Osteocyte (in vitro differentiated cells): ENCODE measurements at regions not wholly inside any gene's neighbourhood (a gene's known extent, or its start where the extent isn't known, plus 50 kb on each side); places are given as distances from the start of the nearest gene placed in this dataset.

Experiments
- DNase-seq: peaks from one replicate; pipeline ENCODE4 v3.0.0; 2021; ENCODE audit warnings: mixed read lengths; ENCODE audit not compliant: unreplicated experiment; ENCODE audit errors: extremely low spot score
- H3K27ac Mint-ChIP-seq: one replicate; pipeline ENCODE4 v1.8.0; 2021; ENCODE audit warnings: mild to moderate bottlenecking, mixed read lengths; ENCODE audit not compliant: unreplicated experiment
- H3K27me3 Mint-ChIP-seq: one replicate; pipeline ENCODE4 v1.8.0; 2021; ENCODE audit warnings: mixed read lengths; ENCODE audit not compliant: unreplicated experiment
- H3K36me3 Mint-ChIP-seq: one replicate; pipeline ENCODE4 v1.8.0; 2021; ENCODE audit warnings: mixed read lengths; ENCODE audit not compliant: unreplicated experiment
- H3K4me1 Mint-ChIP-seq: one replicate; pipeline ENCODE4 v1.8.0; 2021; ENCODE audit warnings: mixed read lengths; ENCODE audit not compliant: unreplicated experiment
- H3K4me3 Mint-ChIP-seq: one replicate; pipeline ENCODE4 v1.8.0; 2021; ENCODE audit warnings: mild to moderate bottlenecking, moderate library complexity, mixed read lengths; ENCODE audit not compliant: unreplicated experiment
- H3K9me3 Mint-ChIP-seq: one replicate; pipeline ENCODE4 v1.8.0; 2021; ENCODE audit warnings: mixed read lengths; ENCODE audit not compliant: unreplicated experiment
- TF ChIP-seq, protein P1 (sequence below): fragments of 200-600 bp; sonication (generic); IDR thresholded peaks from 2 replicates; pipeline ENCODE4 v1.5.0; 2021; ENCODE audit warnings: antibody characterized with exemption, mild to moderate bottlenecking, moderate library complexity

DNA sequence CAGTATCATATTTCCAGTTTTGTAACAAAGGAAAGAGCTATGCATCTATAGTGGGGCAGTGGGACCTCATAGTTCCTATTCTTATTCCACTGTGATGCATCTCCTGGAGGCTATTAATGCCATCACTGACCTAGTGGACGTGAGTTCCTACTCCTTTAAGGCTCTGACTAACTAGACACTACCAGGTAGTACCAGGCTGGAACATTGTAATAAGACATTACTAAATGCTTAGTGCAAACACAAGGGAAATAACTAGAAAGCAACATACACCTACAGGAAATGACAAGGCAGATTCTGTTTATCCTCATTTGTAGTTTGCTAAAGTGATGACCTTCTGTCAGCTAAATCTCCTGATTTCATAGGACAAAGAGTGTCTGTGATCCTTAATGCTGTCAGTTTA lies 192.5 kb downstream of the POSTN start:
- TF ChIP-seq, protein P1, sequence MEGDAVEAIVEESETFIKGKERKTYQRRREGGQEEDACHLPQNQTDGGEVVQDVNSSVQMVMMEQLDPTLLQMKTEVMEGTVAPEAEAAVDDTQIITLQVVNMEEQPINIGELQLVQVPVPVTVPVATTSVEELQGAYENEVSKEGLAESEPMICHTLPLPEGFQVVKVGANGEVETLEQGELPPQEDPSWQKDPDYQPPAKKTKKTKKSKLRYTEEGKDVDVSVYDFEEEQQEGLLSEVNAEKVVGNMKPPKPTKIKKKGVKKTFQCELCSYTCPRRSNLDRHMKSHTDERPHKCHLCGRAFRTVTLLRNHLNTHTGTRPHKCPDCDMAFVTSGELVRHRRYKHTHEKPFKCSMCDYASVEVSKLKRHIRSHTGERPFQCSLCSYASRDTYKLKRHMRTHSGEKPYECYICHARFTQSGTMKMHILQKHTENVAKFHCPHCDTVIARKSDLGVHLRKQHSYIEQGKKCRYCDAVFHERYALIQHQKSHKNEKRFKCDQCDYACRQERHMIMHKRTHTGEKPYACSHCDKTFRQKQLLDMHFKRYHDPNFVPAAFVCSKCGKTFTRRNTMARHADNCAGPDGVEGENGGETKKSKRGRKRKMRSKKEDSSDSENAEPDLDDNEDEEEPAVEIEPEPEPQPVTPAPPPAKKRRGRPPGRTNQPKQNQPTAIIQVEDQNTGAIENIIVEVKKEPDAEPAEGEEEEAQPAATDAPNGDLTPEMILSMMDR, result no peak
- Mint-ChIP-seq H3K9me3 (peaks cover 14% of the 10 kb centered on the region), H3K4me1 (peaks cover 28% of the 10 kb centered on the region), H3K27ac (no peak overlapping the region), H3K27me3 (no peaks in the 10 kb centered on the region), H3K36me3 (peaks cover 5% of the 10 kb centered on the region), H3K4me3 (no peak overlapping the region)
- DNase-seq, result no peak

DNA sequence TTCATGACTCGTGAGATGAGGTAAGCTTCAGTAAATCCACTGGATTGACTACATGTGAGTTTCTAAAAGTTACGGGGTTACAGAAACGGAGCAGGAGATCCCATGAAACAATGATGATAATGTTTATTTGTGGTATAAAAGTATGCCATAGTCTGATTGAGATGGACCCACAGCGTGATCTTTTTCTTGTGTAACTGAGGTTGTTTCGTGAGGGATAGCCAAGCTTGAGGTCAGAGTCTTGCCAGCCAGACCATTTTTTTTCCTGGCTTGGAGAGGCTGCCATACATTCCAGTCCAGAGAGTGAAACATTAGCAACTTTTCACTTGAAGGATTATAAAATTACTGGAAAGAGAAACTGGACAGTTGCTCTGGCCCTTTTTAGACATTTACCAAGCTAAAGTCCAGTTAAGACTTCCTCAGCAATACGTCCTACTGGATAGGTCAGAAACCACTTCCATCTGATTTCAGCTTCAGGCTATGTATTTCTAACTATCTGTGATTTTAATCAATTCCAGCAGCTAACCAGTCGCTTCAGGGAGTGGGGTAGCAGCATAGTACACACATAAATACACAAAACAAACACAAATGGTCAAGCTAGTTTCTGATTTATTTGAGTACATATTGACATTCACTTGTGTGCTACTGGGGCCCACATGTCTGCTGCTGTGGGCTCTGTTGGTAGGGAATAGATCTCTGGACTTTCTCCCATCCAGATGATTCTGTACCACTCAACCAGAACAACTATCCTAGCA lies 194.6 kb downstream of the POSTN start:
- H3K36me3 Mint-ChIP-seq, result peaks cover 6% of the 10 kb centered on the region
- no peaks in the 10 kb centered on the region for H3K27me3 Mint-ChIP-seq
- DNase-seq, result no peak
- peak overlapping the region; percentile 50 for H3K27ac Mint-ChIP-seq
- H3K4me3 Mint-ChIP-seq, result no peak overlapping the region
- peaks cover 19% of the 10 kb centered on the region for H3K4me1 Mint-ChIP-seq
- peaks cover 26% of the 10 kb centered on the region for H3K9me3 Mint-ChIP-seq
- TF ChIP-seq, protein P1, result no peak

DNA sequence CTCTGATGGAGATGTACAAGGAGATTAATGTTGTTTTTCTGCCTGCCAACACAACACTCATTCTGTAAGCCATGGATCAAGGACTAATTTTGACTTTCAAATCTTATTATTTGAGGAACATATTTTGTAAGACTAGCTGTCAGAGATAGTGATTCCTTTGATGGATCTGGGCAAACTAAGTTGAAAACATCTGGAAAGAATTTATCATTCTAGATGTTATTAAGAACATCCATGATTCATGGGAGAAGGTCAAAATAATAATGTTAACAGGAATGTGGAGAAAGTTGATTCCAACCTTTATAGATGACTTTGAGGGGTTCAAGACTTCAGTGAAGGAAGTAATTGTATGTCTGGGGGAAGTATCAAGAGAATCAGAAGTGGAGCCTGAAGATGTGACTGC lies 196.8 kb downstream of the POSTN start:
- Mint-ChIP-seq H3K4me1 (peaks cover 23% of the 10 kb centered on the region), H3K36me3 (peaks cover 13% of the 10 kb centered on the region), H3K27ac (no peak overlapping the region), H3K9me3 (peaks cover 32% of the 10 kb centered on the region), H3K4me3 (no peak overlapping the region), H3K27me3 (no peaks in the 10 kb centered on the region)
- no peak for DNase-seq
- TF ChIP-seq, protein P1, result no peak

DNA sequence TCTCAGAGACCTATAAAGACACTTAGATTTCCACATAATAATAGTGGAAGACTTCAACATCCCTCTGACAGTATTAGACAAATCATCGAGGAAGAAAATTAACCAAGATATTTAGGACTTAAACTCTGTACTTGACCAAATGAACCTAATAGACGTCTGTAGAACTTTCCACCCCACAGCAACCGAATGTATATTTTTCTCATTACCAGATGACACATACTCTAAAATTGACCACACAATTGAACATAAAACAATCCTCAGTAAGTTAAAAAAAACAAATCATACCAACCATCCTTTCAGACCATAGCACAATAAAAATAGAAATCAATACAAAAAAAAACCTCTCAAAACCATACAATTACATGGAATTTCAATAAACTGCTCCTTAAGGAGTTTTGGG lies 201.0 kb downstream of the POSTN start:
- H3K36me3 Mint-ChIP-seq, result peaks cover 13% of the 10 kb centered on the region
- TF ChIP-seq, protein P1, result no peak
- no peaks in the 10 kb centered on the region for H3K27me3 Mint-ChIP-seq
- H3K4me1 Mint-ChIP-seq, result peaks cover 12% of the 10 kb centered on the region
- H3K9me3 Mint-ChIP-seq, result peaks cover 41% of the 10 kb centered on the region
- no peak overlapping the region for H3K4me3 Mint-ChIP-seq
- no peak for DNase-seq
- no peak overlapping the region for H3K27ac Mint-ChIP-seq

DNA sequence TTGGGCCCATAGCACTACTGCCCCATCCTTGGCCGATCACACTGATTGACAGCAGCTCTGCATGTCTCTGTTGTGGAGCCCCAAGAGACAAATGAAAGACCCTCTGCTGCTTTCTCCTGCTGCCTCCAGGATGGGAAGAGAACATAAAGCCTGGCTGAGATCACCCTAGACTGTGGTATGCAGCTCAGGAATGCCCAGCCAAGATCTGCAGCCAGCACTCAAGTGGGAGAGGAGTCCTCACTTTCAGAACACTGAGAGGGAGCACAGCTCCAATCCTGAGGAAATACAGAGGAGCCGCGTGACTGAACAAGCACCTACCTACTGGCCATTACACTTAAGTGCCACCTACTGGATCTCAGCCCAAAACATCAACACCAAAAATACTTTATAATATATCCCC lies 203.0 kb downstream of the POSTN start:
- Mint-ChIP-seq H3K36me3 (peaks cover 8% of the 10 kb centered on the region), H3K27me3 (no peaks in the 10 kb centered on the region), H3K4me1 (peaks cover 9% of the 10 kb centered on the region), H3K27ac (no peak overlapping the region), H3K9me3 (peaks cover 31% of the 10 kb centered on the region), H3K4me3 (no peak overlapping the region)
- TF ChIP-seq, protein P1, result no peak
- no peak for DNase-seq
